ENCODE measurements at regions not wholly inside any gene's neighbourhood (a gene's known extent, or its start where the extent isn't known, plus 50 kb on each side); places are given as distances from the start of the nearest gene placed in this dataset.

- DNase-seq (ENCODE audit: extremely low read depth, low read depth), result no peak
- no peak overlapping the region for H3K4me3 ChIP-seq (replicated peaks; ENCODE audit: low read depth, low read length)
- no peak for TF ChIP-seq CTCF (IDR thresholded peaks at IDR 0.05; ENCODE audit: low read depth, low read length, missing control alignments)
Measured at GRCh38 chrX:137236837-137237236, 203.0 kb upstream of the GPR101 start.

- no peak for DNase-seq (ENCODE audit: extremely low read depth, low read depth)
- H3K4me3 ChIP-seq (replicated peaks; ENCODE audit: low read depth, low read length), result no peak overlapping the region
- TF ChIP-seq CTCF (IDR thresholded peaks at IDR 0.05; ENCODE audit: low read depth, low read length, missing control alignments), result no peak
Measured at GRCh38 chrX:137234651-137235402, 201.0 kb upstream of the GPR101 start.

- TF ChIP-seq CTCF (IDR thresholded peaks at IDR 0.05; ENCODE audit: low read depth, low read length, missing control alignments), result no peak
- no peak for DNase-seq (ENCODE audit: extremely low read depth, low read depth)
- no peak overlapping the region for H3K4me3 ChIP-seq (replicated peaks; ENCODE audit: low read depth, low read length)
Measured at GRCh38 chrX:137233478-137233877, 199.7 kb upstream of the GPR101 start.

GRCh38 chrX:137227151-137227550, 193.4 kb upstream of the GPR101 start:
- no peak for DNase-seq (ENCODE audit: extremely low read depth, low read depth)
- no peak overlapping the region for H3K4me3 ChIP-seq (replicated peaks; ENCODE audit: low read depth, low read length)
- no peak for TF ChIP-seq CTCF (IDR thresholded peaks at IDR 0.05; ENCODE audit: low read depth, low read length, missing control alignments)

GRCh38 chrX:137215467-137215866, 181.7 kb upstream of the GPR101 start:
- no peak for TF ChIP-seq CTCF (IDR thresholded peaks at IDR 0.05; ENCODE audit: low read depth, low read length, missing control alignments)
- DNase-seq (ENCODE audit: extremely low read depth, low read depth), result no peak
- no peak overlapping the region for H3K4me3 ChIP-seq (replicated peaks; ENCODE audit: low read depth, low read length)

- TF ChIP-seq CTCF (IDR thresholded peaks at IDR 0.05; ENCODE audit: low read depth, low read length, missing control alignments), result no peak
- no peak overlapping the region for H3K4me3 ChIP-seq (replicated peaks; ENCODE audit: low read depth, low read length)
- DNase-seq (ENCODE audit: extremely low read depth, low read depth), result no peak
Measured at GRCh38 chrX:137212078-137212632, 178.4 kb upstream of the GPR101 start.
